ENCODE measurements at regions not wholly inside any gene's neighbourhood (a gene's known extent, or its start where the extent isn't known, plus 50 kb on each side); places are given as distances from the start of the nearest gene placed in this dataset.

DNA sequence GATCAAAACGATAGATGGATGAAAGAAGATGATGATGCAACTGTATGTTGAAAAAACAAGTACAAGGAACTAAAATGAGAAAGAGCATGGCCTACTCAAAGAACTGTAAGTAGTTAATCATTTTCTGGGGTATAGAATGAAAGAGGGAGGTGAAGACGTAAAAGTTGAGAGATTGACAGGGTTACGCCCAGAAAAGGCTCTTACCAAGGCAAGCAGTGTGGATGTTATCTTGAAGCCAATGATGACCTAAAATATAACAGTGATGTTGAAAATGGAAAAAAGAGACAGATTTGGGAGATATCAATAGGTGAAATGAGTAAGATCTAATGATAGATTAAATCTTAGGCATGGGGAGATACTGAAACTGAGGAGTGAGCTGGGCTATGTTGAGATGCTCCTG, 80.4 kb upstream of the GNAQ start:
- TF ChIP-seq CTCF (IDR thresholded peaks at IDR 0.05), result no peak
- no peak for TF ChIP-seq EP300 (IDR thresholded peaks at IDR 0.05)
- no peak for TF ChIP-seq POLR2A (IDR thresholded peaks at IDR 0.05)

Measured in tibial nerve (tissue), 4 donors.